Activated CD8-positive, alpha-beta memory T cell treated with anti-CD3 and anti-CD28 coated beads, Interleukin-2, amount 10 ng/mL, durations not matched to agents 7 days and 5 days (primary cell): ENCODE measurements at regions not wholly inside any gene's neighbourhood (a gene's known extent, or its start where the extent isn't known, plus 50 kb on each side); places are given as distances from the start of the nearest gene placed in this dataset.
A peak's percentile ranks its signal among the peaks of the same experiment; 100 is the strongest.

Experiments used
- ATAC-seq: fragments of 150-1000 bp; cut with Tn5 transposase; one replicate; pipeline ENCODE4 v1.10.0; 2021; ENCODE audit warnings: moderate library complexity
- CTCF ChIA-PET: fragments of 350-600 bp; sonication (Branson Sonifier 250); formaldehyde crosslinking; loops from one replicate; lab custom pipeline; 2021; ENCODE audit warnings: antibody characterized with exemption; lab: Charles Lee
- DNase-seq: peaks from one replicate; pipeline ENCODE4 v3.0.0-alpha.2; 2020
- H3K27ac Mint-ChIP-seq: one replicate; pipeline ENCODE4 v1.8.0; 2021; ENCODE audit warnings: mild to moderate bottlenecking, mixed read lengths
- H3K27me3 Mint-ChIP-seq: one replicate; pipeline ENCODE4 v1.8.0; 2021; ENCODE audit warnings: mixed read lengths
- H3K36me3 Mint-ChIP-seq: one replicate; pipeline ENCODE4 v1.8.0; 2021; ENCODE audit warnings: mild to moderate bottlenecking, mixed read lengths
- H3K4me1 Mint-ChIP-seq: one replicate; pipeline ENCODE4 v1.8.0; 2021; ENCODE audit warnings: mixed read lengths
- H3K4me3 Mint-ChIP-seq: one replicate; pipeline ENCODE4 v1.8.0; 2021; ENCODE audit warnings: mild to moderate bottlenecking, moderate library complexity, mixed read lengths
- H3K9me3 Mint-ChIP-seq: one replicate; pipeline ENCODE4 v1.8.0; 2022; ENCODE audit warnings: low read depth, mixed read lengths

DNA sequence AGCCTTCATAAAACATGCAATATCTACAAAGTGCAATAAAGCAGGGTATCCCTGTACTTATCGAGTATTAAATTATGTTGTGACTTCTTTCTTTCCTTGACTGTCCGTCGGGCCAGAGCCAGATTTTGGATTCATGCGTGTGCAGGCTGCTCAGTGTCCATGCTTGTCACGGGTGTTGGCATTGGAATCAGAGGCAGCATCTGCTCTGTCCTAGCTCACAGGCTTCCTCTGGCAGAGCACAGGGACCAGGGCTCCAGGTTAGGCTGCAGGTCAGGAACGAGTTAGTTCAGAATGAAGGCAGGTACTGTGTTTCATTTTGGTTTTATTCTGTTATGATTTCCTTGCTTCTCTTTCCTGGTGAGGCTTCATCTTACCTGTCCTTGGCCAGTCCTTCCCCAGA is 249.8 kb downstream of the AUH start:
- DNase-seq = no peak
- no peaks in the 10 kb centered on the region for H3K27me3 Mint-ChIP-seq
- peaks cover 77% of the 10 kb centered on the region for H3K36me3 Mint-ChIP-seq
- no peak for ATAC-seq
- H3K27ac Mint-ChIP-seq = no peak overlapping the region
- CTCF ChIA-PET = interaction anchor here (0.8 to 1.9 kb wide), 4 partner anchors 10 to 75 kb away, joined by 3 to 11 read pairs (median 4); no protein-coding TSS in a partner anchor
- peaks cover 51% of the 10 kb centered on the region for H3K4me1 Mint-ChIP-seq
- H3K9me3 Mint-ChIP-seq = peaks cover 8% of the 10 kb centered on the region
- no peak overlapping the region for H3K4me3 Mint-ChIP-seq

DNA sequence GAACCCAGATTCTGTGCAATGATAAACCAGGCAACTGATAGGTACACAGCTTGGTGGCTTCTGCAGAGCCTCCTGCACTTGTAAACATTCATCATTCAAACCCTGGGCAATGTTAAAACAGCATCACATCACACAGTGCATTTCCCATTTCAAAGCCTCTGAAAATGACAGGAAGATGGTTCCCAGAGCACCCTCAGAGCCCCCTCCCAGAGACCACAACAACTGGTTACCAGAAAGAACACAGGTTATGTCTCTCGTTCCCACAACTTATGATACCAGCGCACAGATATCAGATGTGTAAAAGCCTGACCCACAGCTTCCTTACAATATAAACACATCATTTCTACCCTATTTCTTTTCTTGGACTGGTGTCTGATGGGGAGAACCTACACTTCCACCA is 248.7 kb downstream of the AUH start:
- DNase-seq (no peak), ATAC-seq (no peak)
- Mint-ChIP-seq H3K27me3 (no peaks in the 10 kb centered on the region), H3K4me3 (no peak overlapping the region), H3K4me1 (peaks cover 55% of the 10 kb centered on the region), H3K9me3 (peaks cover 8% of the 10 kb centered on the region), H3K36me3 (peaks cover 78% of the 10 kb centered on the region), H3K27ac (peak overlapping the region; percentile 47)
- CTCF ChIA-PET = interaction anchor here (1.0 to 1.3 kb wide), 2 partner anchors 11 kb away, joined by 3 to 4 read pairs; no protein-coding TSS in a partner anchor

DNA sequence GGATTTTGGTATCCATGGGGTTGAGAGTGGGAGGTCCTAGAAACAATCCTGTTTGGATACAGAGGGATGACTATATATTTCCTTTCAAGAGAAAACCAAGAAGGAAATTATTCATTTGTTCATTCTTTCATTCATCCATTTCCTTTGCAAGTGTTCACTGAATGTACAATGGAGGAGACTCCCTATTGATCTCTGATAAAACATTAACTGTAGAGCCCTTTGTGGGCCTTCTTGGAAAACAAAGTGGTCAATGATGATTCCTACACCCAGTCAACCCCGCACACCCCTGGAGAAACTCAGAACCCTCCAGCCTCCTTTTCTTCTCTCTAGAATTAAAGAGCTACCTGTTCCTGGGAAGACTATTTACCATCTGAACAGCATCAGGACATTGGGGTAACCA is 247.3 kb downstream of the AUH start:
- CTCF ChIA-PET = interaction anchor here (0.7 kb wide), 1 partner anchor 12 kb away, joined by 3 read pairs; no protein-coding TSS in a partner anchor
- H3K27me3 Mint-ChIP-seq = no peaks in the 10 kb centered on the region

DNA sequence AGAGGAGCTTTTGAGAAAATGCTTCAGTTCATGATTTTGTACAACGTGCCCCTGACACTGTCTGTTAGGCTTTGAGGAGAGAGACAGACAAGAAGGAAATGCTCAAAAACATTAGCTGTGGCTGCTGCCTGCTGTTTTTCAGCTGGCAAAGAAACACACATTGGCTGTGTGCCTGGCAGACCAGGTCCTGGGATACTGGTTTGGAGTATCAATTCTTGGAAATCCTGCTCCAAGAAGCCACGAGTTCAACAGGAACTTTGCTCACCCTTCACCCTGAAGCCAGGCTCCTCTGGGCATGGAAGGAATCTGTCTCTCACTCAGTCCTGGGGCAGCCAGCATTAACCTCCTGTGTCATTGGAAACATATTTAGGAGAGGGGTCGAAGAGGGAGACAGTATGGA is 245.5 kb downstream of the AUH start:
- no peak overlapping the region for H3K4me3 Mint-ChIP-seq
- peaks cover 51% of the 10 kb centered on the region for H3K4me1 Mint-ChIP-seq

More for the DNA sequence above, 247.3 kb downstream of the AUH start:
- Mint-ChIP-seq H3K36me3 (peaks cover 80% of the 10 kb centered on the region), H3K27ac (no peak overlapping the region), H3K4me3 (no peak overlapping the region), H3K9me3 (peaks cover 8% of the 10 kb centered on the region), H3K4me1 (peaks cover 58% of the 10 kb centered on the region)
- DNase-seq (no peak), ATAC-seq (no peak)

DNA sequence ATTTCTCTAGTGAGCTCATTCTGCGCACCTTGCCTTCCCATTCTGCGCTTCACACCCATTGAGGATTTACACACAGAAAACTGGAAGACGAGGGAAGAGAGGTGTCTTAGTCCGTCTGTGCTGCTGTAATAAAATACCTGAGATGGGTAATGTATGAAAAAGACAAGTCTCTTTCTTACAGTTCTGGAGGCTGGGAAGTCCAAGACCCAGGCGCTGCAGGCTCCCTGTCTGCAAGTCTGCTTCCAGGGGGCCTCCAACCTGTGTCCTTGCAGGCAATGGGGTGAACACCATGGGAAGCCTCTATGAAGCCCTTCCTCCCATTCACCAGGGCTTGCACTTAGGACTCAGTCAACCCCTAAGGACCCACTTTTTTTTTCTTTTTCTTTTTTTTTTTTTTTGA is 245.0 kb downstream of the AUH start:
- Mint-ChIP-seq H3K27me3 (no peaks in the 10 kb centered on the region), H3K4me3 (no peak overlapping the region), H3K4me1 (peaks cover 46% of the 10 kb centered on the region), H3K27ac (no peak overlapping the region), H3K9me3 (no peaks in the 10 kb centered on the region), H3K36me3 (peaks cover 63% of the 10 kb centered on the region)
- CTCF ChIA-PET = no interaction called here
- DNase-seq (no peak), ATAC-seq (no peak)

More for the DNA sequence above, 245.5 kb downstream of the AUH start:
- Mint-ChIP-seq H3K27ac (no peak overlapping the region), H3K9me3 (peaks cover under 1% of the 10 kb centered on the region), H3K27me3 (no peaks in the 10 kb centered on the region), H3K36me3 (peaks cover 68% of the 10 kb centered on the region)
- CTCF ChIA-PET = no interaction called here
- DNase-seq (no peak), ATAC-seq (no peak)

DNA sequence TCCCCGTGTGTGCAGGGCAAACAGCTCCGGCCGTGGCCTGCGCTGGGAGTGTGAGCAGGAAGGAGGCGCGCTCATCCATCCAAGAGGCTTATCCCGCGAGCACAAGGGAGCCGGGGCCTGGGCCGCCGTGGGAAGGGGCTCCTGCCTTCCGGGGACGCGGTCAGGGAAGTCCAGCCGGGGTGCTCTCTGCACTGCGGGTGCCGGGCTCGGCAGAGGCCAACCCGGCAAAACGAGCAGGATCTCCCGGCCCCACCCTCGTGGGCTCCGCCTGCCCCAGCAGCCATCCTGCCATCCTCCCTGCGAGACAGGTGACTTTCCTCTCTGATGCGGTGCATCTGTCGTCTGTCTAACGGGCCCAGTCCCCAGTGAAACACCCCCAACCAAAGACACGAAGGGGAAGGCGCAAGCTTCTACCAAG is 244.2 kb downstream of the AUH start:
- DNase-seq = no peak
- ATAC-seq = no peak
- Mint-ChIP-seq H3K27ac (no peak overlapping the region), H3K4me1 (peaks cover 43% of the 10 kb centered on the region), H3K36me3 (peaks cover 63% of the 10 kb centered on the region), H3K27me3 (no peaks in the 10 kb centered on the region), H3K4me3 (no peak overlapping the region), H3K9me3 (no peaks in the 10 kb centered on the region)
- CTCF ChIA-PET = no interaction called here

DNA sequence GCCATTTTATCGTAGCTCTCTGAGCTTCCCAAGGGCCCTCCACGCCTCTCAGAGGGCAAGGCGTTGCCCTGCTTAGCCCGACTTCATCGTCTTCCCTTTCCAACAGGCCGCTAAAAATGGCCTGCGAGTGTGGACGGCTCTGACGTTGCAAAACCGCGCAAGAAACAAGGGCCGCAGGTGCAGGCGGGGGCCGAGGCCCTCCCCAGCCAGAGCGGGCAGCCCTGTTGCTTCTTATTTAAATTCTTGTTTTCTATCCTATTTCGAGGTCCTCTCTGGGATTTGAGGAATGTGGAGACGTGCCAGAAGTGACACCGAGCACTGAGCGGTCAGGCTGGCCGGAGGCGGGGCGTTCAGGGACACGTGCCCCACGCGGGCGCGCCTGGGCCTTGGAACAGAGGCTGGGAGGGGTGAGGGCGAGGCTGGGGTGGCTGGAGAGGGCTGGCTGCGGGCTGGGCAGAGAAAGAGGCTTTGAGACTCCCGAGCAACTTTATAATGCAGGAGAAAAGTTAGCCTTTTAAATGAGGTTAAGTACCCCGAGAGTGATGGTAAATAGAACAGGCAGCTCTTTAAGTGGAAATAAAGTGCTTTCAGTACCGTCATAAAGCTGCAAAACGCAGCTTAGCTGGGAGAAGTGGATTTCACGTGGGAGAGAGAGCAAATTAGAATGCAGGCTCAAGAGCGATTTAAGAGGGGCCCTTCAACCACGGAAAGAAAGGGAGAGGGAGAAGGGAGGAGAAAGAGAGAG is 243.6 kb downstream of the AUH start:
- ATAC-seq (no peak), DNase-seq (no peak)
- H3K4me3 Mint-ChIP-seq = no peak overlapping the region
- H3K9me3 Mint-ChIP-seq = peaks cover 3% of the 10 kb centered on the region
- H3K4me1 Mint-ChIP-seq = peaks cover 40% of the 10 kb centered on the region
- H3K36me3 Mint-ChIP-seq = peaks cover 63% of the 10 kb centered on the region
- CTCF ChIA-PET = interaction anchor here (1.4 kb wide), 1 partner anchor 12 kb away, joined by 4 read pairs; no protein-coding TSS in a partner anchor
- H3K27ac Mint-ChIP-seq = no peak overlapping the region
- no peaks in the 10 kb centered on the region for H3K27me3 Mint-ChIP-seq

DNA sequence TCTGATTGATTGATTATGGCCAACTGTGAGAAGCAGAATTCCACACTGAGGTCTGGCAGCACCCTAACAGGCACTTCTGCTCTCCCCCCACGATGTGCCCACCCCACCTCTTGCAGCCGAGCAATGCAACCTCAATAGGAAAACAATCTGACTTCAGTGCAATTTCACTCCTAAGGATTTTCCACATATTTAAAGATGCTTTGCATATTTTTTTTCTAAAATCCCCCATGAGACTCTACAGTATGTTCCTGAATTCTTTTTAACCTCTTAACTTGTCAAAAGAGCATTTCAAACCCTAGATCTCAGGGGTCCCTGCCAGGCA is 243.1 kb downstream of the AUH start:
- Mint-ChIP-seq H3K27ac (no peak overlapping the region), H3K4me1 (peaks cover 38% of the 10 kb centered on the region), H3K27me3 (no peaks in the 10 kb centered on the region), H3K4me3 (no peak overlapping the region), H3K36me3 (peaks cover 63% of the 10 kb centered on the region), H3K9me3 (peaks cover 7% of the 10 kb centered on the region)
- DNase-seq (no peak), ATAC-seq (no peak)
- CTCF ChIA-PET = interaction anchor here (1.4 kb wide), 1 partner anchor 11 kb away, joined by 4 read pairs; no protein-coding TSS in a partner anchor

DNA sequence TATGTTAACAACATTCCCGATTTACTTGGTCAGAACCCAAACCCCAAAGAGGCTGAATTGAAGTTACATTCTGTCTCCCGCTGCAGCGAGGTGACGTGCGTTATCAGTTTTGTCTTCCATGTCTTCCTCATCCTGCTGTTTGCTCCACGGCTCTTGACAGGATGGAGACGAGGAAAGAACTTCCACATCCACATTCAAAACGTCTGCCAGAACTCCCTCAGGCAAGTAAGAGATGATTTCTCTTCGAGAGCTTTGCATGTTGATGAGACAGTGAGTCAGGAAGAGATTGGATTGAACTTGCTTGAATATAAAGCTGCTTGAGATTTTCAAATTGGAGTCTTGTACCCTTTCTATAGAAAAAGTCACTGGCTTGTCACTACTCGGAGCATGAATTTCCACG is 242.6 kb downstream of the AUH start:
- no peak overlapping the region for H3K27ac Mint-ChIP-seq
- H3K4me1 Mint-ChIP-seq = peaks cover 36% of the 10 kb centered on the region
- DNase-seq (no peak), ATAC-seq (no peak)
- no peak overlapping the region for H3K4me3 Mint-ChIP-seq
- H3K27me3 Mint-ChIP-seq = no peaks in the 10 kb centered on the region
- peaks cover 63% of the 10 kb centered on the region for H3K36me3 Mint-ChIP-seq
- CTCF ChIA-PET = interaction anchor here (1.4 kb wide), 1 partner anchor 11 kb away, joined by 4 read pairs; no protein-coding TSS in a partner anchor
- peaks cover 7% of the 10 kb centered on the region for H3K9me3 Mint-ChIP-seq

DNA sequence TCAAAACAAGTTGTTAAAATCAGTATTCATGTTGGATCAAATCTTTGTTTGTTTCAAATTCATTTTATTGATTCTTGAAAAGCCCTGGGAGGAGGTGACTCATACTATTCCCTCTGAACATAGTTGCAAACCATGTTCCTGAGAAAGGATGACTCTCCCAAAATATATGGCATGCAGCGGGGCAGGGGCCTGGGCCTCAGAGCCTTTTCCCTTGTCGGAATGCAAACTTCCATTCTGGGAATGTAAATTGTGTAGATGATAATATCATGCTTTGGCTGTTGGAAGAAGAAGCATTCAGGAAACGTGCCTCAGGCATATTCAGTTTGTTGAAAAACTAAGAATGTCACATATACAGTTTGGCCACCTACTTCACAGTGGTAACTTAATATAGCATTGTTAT is 242.0 kb downstream of the AUH start:
- DNase-seq (no peak), ATAC-seq (no peak)
- peaks cover 9% of the 10 kb centered on the region for H3K9me3 Mint-ChIP-seq
- H3K36me3 Mint-ChIP-seq = peaks cover 68% of the 10 kb centered on the region
- no peaks in the 10 kb centered on the region for H3K27me3 Mint-ChIP-seq
- CTCF ChIA-PET = interaction anchor here (1.1 to 1.4 kb wide), 2 partner anchors 10 to 12 kb away, joined by 4 to 5 read pairs; no protein-coding TSS in a partner anchor
- no peak overlapping the region for H3K4me3 Mint-ChIP-seq
- H3K27ac Mint-ChIP-seq = no peak overlapping the region
- H3K4me1 Mint-ChIP-seq = peaks cover 36% of the 10 kb centered on the region

DNA sequence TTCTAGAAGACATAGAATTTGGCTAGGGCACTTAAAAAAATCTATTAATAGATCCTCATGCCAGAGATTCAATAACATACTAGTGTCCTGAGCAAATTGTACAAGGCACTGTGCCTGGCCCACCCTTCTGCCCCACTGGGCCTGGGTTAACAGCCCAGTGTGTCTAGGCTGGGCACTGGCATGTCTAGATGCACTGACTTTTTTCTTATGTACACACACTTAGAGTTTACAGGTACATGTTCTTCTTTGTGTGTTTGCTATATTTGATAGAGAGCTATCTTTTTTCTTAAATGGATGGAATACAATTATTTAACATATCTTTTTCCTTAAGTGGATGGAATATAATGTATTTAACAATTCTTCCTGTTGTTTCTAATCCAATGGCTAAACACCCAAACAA is 241.5 kb downstream of the AUH start:
- Mint-ChIP-seq H3K4me1 (peaks cover 36% of the 10 kb centered on the region), H3K4me3 (no peak overlapping the region), H3K27ac (no peak overlapping the region), H3K36me3 (peaks cover 70% of the 10 kb centered on the region), H3K9me3 (peaks cover 11% of the 10 kb centered on the region), H3K27me3 (no peaks in the 10 kb centered on the region)
- no peak for ATAC-seq
- DNase-seq = no peak
- CTCF ChIA-PET = interaction anchor here (1.0 to 3.2 kb wide), 3 partner anchors 9 to 83 kb away, joined by 3 to 11 read pairs (median 5); no protein-coding TSS in a partner anchor

DNA sequence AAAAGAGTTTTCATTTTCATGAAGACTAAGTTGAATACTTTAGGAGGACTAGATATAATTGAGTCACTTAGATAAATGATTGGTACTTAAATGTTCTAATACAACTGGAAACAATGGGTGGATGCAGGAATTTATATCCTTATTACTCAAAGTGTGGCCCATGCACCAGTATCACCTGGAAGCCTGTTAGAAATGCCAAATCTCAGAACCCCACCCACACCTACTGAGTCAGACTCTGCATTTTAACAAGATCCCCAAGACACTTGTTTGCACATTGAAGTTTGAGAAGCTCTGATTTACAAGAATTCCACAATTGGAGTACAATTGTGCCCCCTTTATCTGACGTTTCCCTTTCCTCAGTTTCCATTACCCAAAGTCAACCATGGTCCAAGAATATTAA is 239.0 kb downstream of the AUH start:
- Mint-ChIP-seq H3K27me3 (no peaks in the 10 kb centered on the region), H3K9me3 (peaks cover 15% of the 10 kb centered on the region), H3K4me1 (peaks cover 22% of the 10 kb centered on the region), H3K27ac (no peak overlapping the region), H3K36me3 (peaks cover 76% of the 10 kb centered on the region), H3K4me3 (no peak overlapping the region)
- ATAC-seq (no peak), DNase-seq (no peak)
- CTCF ChIA-PET = interaction anchor here (3.2 kb wide), 1 partner anchor 11 kb away, joined by 11 read pairs; no protein-coding TSS in a partner anchor

DNA sequence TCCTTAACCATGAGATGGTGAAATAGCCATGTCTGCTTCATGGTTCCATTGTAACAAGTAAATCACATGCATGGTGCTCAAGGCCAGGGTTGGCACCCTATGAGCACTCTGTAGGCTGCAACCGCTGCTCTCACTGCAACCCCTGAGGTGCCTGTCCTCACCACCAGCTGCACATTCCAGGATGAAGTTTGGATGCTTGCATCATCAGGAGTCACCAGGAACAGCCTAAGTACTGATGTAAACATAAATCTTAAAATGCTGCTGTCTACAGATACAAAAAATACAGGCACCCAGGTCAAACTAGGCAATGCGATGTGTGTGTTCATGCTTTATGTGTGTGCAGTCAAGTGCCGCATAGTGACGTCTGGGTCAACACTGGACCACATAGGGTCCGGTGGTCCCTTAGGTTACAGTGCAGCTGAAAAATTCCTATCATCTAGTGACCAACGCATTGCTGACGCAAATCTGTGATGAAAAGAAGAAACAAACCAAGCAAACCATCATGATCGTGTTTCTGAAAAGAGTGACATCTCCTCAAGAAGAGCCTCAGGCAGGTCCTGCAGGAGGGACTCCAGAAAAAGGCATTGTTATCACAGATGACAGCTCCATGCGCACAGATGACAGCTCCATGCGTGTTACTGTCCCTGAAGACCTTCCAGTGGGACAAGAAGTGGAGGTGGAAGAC is 234.8 kb downstream of the AUH start:
- no peak for ATAC-seq
- H3K27ac Mint-ChIP-seq = no peak overlapping the region
- H3K4me3 Mint-ChIP-seq = no peak overlapping the region
- peaks cover 78% of the 10 kb centered on the region for H3K36me3 Mint-ChIP-seq
- DNase-seq = no peak
- CTCF ChIA-PET = interaction anchor here (0.9 to 2.3 kb wide), 2 partner anchors 27 to 51 kb away, joined by 3 to 7 read pairs; no protein-coding TSS in a partner anchor
- peaks cover 15% of the 10 kb centered on the region for H3K9me3 Mint-ChIP-seq
- H3K27me3 Mint-ChIP-seq = no peaks in the 10 kb centered on the region
- H3K4me1 Mint-ChIP-seq = peaks cover 43% of the 10 kb centered on the region
